Choroid plexus epithelial cell (primary cell): ENCODE measurements at regions not wholly inside any gene's neighbourhood (a gene's known extent, or its start where the extent isn't known, plus 50 kb on each side); places are given as distances from the start of the nearest gene placed in this dataset.

Experiments
- DNase-seq: peaks from one replicate; pipeline ENCODE4 v3.0.0-alpha.2; 2010; ENCODE audit warnings: low read depth
- H3K4me3 ChIP-seq: 2 replicates; pipeline ENCODE4 v1.5.1; 2011; ENCODE audit warnings: low read depth, mild to moderate bottlenecking, control low read depth, low read length, moderate library complexity
- CTCF ChIP-seq: conservative IDR thresholded peaks from 2 replicates; pipeline ENCODE4 v1.5.1; 2011; ENCODE audit warnings: low read depth, mild to moderate bottlenecking, control low read depth, inconsistent platforms, low read length, moderate library complexity

- peak; percentile 56 for DNase-seq
- TF ChIP-seq CTCF: peak; percentile 78
- H3K4me3 ChIP-seq: no peak overlapping the region
These were observed 493.3 kb upstream of the PODXL start for GRCh38 chr7:132049462-132050304.

GRCh38 chr7:132045481-132045980, 489.1 kb upstream of the PODXL start:
- no peak for DNase-seq
- no peak overlapping the region for H3K4me3 ChIP-seq
- TF ChIP-seq CTCF: no peak

GRCh38 chr7:132045002-132045401, 488.6 kb upstream of the PODXL start:
- no peak for DNase-seq
- H3K4me3 ChIP-seq: no peak overlapping the region
- TF ChIP-seq CTCF: no peak

- DNase-seq: no peak
- no peak for TF ChIP-seq CTCF
These were observed 487.8 kb upstream of the PODXL start for GRCh38 chr7:132044247-132044646.

GRCh38 chr7:132041108-132041507, 484.7 kb upstream of the PODXL start:
- TF ChIP-seq CTCF: no peak
- no peak overlapping the region for H3K4me3 ChIP-seq

More at GRCh38 chr7:132044247-132044646, 487.8 kb upstream of the PODXL start:
- no peak overlapping the region for H3K4me3 ChIP-seq

GRCh38 chr7:132035517-132036362, 479.3 kb upstream of the PODXL start:
- H3K4me3 ChIP-seq: no peak overlapping the region
- no peak for TF ChIP-seq CTCF
- DNase-seq: no peak

More at GRCh38 chr7:132041108-132041507, 484.7 kb upstream of the PODXL start:
- DNase-seq: no peak
